ENCODE measurements at regions not wholly inside any gene's neighbourhood (a gene's known extent, or its start where the extent isn't known, plus 50 kb on each side); places are given as distances from the start of the nearest gene placed in this dataset.

DNA sequence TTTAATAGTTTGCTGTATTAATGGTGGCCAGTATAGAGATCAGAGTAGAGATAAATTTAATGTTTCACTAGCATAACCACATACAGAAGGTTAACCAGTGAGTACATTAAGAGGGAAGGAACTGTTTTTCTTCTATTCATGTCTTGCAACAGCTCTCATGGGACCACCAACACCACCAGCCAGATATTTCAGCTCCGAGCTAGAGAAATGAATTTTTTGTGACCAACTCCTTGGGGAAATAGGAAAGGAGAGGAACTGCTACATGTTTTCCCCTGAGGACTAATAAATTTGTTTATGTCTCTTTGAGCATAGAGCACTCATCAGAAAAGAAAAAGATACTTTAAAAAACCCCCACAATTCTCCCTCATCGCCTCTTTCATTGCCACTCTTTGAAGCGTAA lies 247.5 kb downstream of the MBNL1 start:
- DNase-seq = no peak

DNA sequence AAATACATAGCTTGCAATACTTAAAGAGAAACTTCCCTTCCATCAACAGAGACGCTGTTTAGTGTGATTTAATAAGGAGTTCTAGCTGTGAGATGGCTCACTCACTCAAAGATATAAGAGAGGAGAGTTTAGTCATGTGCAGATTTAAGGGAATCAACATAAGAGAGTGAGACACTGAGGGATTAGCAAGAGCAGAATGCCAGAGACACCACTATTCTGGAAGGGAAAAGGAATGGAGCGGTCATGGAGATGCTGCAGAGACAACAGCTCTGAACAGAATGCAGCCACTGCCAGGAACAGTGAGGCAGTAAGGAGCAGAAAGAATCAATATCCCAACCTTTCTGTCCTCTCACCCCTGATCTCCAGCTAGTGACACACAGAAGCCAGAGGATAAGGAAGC lies 248.8 kb downstream of the MBNL1 start:
- DNase-seq = no peak

DNA sequence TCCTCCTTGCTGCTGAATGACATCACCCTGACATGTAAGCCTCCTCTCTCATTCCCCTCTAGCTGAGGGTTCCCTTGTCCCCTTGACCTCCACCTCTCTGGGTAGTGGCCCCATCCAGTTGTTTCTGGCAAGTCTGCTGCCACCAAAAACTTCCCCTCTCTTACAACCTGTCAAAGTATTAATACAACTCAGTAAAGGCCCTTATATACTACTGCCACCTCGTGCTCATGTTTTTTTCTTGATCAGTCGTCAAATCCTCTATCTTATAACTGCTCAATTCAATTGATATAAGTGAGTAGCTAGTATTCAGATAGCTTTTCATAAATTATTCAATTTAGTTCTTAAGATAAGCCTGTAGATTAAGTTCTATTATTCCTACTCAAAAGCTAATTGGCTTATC lies 249.6 kb downstream of the MBNL1 start:
- no peak for DNase-seq

DNA sequence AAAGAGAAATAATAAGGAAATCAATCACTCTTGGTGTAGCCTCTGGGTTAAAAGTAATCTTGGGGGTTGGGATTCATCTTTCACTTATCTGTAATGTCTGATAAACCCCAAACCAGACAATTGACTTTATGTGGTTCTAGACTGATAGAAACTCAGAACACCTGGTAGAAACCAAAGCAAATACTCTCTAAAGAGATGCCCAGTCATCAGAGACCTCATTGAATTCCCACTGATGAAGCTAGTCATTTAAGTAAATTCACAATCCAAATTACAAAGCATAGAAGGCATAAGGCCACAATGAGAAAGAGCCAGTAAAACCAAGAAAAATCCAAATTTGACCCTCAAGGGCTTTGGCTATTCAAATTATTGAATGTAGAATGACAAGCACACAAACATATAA lies 250.6 kb downstream of the MBNL1 start:
- no peak for DNase-seq

DNA sequence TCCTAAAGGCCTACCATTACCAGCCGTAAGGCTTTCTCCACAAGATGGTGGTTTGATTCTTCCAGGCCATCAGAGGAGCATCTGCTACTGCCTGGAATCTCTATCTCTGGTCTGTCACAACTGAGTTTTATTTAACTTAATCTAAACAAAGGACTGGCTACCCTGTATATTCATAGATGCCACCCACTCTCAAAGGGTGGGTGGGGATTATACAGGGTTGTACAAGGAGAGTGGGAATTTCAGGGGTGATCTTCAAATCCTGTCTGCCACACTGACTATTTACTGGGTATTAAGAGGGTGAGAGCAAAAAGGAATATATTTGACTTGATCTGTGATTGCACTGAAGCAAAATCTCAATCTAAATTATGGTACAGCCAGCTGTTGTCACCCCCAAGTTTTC lies 253.3 kb downstream of the MBNL1 start:
- DNase-seq = no peak

DNA sequence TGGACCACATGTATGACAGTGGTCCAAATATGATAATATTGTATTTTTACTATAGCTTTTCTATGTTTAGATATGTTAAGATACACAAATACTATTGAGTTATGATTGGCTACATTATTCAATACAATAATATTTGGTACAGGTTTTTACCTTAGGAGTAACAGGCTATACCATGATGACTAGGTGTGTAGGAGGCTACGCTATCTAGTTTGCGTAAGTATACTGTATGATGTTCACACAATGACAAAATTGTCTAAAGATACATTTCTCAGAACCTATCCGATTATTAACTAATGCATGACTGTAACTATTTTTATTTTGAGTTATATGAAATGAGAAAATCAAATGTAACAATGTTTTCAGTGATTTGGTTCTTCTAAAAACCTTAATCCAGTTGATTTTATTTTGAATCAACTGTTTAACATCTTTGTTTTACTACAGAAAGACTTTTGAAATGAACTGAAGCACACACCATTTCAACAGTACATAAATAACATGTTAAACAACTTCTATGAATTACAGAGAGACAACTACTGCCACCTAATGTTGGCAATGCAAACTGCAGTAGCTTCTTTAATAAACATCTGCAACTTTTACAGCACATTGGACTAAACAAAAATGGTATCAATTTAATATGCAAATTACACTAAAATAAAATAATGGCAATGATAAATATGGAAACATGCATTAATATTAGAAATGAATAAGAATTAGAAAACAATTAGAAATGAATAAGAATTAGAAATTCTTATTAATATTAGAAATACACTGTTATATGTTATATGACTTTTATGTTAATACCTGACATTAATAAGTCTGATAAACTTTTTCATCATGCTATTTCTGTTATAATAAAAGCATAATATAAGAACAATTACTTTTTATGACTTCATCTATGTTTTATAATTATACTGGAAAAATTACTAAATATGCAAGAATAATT lies 255.7 kb downstream of the MBNL1 start:
- no peak for DNase-seq

DNA sequence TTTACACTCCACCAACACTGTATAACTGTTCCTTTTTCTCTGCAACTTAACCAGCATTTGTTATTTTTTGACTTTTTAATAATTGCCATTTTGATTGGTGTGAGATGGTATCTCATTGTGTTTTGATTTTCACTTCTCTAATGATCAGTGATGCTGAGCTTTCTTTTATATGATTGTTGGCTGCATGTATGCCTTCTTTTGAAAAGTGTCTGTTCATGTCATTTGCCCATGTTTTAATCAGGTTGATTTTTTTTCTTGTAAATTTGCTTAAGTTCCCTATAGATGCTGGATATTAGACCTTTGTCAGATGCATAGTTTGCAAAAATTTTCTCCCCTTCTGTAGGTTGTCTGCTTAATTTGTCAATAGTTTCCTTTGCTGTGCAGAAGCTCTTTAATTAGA lies 263.0 kb downstream of the MBNL1 start:
- DNase-seq = no peak

DNA sequence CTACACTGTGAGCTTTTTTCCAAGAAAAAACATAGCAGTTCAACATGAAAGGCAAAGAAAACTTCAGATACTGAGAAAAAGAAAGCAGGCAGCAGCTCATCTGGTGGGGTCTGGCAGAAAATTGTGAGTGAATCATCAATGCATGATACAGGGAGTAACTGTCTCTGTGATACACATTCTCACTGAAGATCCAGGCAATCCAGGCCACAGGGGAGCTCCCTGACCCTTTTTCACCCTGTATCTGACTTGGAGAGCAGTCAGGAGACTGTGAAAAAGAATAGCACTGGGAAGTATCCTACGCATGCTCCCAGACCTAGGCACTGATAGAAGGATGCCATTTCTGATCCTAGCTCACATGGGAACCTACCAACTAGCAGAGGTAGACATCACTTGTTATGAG lies 269.8 kb downstream of the MBNL1 start:
- DNase-seq = no peak

DNA sequence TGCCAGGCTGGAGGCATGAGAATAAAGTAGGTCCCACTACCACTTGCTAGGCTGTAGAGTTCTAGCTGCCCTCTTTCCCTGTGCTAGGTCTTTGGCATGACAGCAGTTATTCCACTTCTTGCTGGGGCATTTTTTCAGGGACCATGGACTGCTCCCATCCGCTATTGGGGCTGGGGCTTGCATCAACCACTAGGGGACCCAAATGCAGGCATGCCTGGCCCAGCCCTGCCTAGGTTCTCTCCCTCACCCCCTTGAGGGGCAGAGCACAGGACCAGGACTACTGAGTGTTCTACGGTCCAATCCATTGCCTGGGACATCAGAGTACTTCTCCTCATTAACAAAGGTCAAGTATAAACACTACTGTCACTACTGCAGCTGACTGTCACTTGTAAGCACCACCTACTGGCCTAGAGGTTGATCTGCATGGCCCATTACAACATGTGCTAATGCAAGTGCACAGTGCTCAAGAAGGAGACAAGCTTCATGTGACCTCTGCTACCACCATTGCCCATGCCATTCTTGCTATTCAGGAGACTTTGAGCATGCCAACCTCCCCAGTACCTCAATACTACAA lies 270.5 kb downstream of the MBNL1 start:
- no peak for DNase-seq

DNA sequence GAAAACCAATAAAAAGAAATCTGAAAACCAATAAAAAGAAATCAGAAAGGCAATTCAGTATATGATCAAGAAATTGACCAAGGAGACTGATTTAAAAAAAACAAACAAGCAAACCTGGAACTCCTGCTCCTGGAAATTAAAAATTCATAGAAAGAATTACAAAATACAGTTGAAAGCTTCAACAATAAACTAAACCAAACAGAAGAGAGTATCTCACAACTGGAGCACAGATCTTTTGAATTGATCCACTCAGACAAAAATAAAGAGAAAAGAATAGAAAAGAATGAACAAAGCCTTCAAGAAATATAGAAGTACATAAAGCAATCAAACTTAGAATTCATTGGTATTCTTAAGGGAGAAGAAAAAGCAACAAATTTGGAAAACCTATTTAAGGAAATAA lies 271.4 kb downstream of the MBNL1 start:
- DNase-seq = no peak

DNA sequence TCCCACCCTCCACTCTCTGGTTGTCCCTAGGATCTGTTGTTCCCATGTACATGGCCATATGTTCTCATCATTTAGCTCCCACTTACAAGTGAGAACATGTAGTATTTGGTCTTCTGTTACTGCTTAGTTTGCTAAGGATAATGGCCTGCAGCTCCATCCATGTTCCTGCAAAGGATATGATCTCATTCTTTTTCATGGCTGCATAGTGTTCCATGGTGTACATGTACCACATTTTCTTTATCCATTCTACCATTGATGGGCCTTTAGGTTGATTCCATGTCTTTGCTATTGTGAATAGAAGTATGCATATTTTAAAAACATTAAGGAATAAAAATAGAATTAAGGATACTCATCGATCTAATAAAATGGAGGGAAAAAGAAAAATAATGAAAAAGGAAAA lies 278.4 kb downstream of the MBNL1 start:
- no peak for DNase-seq

DNA sequence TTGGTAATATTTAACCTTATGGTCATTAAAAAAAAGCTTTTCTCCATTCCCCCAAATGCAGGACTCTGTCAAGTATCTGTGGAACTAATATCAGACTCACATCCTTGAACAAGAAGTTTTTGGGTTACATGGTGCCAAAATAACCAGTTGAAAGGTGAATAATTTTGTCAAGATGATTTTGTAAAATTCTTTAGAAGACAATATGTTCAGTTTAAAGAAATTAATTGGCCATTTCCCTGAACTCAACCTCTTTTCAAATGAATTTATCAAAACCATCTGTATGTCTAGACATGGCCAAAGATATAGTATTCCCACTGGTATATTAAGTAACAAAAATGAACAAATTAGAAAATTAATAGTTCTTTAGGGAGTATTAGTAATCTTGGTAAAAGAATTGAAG lies 280.5 kb downstream of the MBNL1 start:
- DNase-seq = no peak

DNA sequence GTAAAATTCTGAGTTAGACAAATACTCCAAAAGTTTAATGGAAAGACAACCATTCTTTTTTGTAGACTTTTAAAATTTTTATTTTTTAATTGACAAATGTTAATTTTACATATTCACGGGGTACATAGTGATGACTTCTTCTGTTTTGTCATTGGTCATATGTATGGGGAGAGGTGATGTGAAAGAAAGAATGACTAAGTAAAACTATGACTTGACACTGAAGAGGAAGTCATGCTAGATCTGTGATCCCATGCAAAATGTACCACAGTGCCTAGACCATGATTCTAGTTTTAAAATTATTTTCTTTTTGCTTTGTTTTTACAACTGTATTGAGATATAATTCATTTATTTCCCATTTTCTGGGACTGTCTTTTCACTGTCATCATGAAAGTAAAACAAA lies 281.6 kb downstream of the MBNL1 start:
- DNase-seq = no peak

DNA sequence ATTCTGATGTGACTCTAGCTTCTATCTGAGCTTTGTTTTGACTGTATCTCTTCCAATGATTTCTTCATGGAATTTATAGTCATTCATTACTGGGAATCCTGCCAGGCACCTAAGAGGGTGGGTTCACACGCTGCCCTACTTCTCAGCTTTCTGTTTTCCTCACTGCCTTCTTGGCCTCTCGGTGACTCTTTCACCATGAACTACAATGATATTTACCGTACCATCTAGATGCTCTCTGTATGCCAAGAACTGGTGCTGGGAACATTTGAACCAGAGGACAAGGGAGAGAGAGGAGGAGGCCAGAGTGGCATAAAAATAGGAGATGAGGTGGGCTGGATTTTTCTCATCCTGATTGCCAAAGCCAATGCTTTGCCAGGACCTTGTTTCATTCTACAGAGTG lies 280.0 kb upstream of the P2RY1 start:
- no peak for DNase-seq

DNA sequence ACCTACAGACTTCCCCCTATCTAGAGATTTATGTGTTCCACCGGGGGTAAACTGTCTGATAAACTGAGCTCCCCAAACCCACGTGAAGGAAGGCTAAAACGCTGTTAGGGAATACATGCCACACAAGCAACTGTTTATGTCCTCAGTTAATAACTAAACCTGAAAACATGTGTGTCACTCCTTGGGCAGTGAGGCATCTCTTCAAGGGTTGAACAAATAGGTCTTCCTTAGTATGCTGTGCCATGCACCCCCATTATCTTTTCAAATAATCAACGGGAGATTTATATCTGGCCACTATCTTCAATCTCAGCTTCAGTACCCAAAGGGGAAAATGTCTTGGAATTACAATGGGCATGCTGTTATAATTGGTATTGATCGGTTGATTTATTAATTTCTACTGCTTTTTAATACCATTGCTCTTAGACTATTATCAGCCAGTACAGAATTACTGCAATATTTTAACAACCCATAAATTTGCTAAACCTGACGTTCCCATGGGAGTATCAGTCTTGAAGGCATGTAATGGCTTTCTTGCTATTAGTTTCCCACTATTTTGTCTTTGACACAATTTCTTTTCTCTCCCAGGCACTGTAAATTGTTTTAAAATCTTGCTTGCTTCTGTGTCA lies 279.2 kb upstream of the P2RY1 start:
- no peak for DNase-seq

DNA sequence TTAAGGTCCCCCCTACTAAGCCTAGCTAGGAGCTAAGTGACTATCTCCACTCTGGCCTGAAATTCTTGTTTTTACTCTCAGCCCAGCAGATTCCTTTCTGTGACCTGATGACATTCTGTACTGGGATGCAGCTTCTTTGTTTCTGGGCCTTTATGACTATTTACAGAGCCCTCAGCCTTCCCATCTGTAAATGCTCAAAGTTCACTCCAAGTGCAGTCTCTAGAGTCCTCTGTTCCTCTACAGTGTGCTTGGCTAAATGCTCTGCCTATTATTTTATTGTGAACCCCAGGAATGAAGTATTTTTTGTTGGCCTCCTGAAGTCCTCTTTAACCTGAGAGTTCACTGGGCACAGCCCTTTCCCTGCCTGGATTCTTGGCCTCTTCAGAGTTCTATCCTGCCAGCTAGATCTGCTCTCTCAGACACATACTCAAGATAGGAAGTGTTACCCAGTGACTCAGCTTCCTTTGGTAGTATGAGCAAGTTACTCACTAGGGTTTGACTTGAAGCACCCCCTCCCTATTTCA lies 278.1 kb upstream of the P2RY1 start:
- DNase-seq = no peak

DNA sequence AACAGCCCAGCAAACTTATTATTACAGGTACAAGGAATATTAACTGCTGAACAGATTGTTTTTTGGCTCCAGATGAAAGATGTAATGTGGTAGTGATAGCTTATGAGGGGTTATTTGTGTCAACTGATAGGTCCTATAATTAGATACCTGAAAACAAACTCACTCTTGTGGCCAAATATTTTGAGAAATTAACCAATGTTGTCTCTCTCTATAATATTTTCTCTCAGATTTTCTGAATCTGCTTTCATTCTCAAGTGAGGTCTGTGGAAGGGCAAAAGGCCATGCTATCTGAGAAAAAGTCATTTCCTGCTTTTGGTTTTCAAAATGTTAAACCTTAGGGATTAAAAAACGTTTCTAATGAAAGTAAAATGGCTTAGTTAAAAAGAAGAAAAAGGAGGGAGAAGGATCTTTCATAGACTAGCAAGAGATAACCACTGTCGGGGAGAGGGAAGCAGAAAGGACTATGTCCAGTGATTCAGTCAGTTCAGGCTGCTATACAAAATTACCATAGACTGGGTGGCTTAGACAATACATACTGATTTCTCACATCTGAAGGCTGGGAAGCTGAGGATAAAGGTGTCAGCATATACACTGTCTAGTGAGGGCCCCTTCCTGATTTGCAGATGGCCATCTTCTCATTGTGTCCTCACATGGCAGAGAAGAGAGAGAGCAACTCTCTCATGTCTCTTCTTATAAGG lies 277.5 kb upstream of the P2RY1 start:
- no peak for DNase-seq

DNA sequence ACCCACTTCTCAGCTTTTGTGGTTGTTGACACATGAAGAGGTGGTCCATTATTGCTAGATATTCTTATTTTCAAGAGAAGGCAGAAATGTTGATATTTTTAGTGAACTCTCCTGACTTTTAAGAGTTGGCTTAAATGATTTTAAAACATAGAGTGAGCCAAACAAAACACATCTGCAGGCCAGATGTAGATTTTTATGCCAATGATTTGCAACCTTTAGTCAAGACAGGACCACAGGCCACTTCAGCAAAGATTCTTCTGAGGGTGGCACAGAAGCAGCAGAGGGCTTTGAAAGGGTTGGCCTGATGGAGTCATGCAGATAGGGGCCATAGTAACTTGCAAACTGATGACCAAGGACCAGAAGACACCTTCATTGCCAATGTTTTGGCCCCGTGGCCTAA lies 276.5 kb upstream of the P2RY1 start:
- DNase-seq = no peak

DNA sequence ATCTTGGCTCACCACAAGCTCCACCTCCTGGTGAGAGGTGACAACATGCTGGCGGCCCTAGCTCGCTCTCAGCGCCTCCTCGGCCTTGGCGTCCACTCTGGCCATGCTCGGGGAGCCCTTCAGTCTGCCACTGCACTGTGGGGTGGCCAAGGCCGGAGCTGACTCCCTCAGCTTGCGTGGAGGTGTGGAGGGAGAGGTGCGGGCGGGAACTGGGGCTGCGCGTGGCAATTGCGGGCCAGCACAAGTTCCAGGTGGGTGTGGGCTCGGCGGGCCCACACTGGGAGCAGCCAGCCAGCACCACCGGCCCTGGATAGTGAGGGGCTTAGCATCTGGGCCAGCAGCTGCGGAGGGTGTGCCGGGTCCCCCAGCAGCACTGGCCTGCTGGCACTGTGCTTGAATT lies 275.7 kb upstream of the P2RY1 start:
- DNase-seq = no peak

DNA sequence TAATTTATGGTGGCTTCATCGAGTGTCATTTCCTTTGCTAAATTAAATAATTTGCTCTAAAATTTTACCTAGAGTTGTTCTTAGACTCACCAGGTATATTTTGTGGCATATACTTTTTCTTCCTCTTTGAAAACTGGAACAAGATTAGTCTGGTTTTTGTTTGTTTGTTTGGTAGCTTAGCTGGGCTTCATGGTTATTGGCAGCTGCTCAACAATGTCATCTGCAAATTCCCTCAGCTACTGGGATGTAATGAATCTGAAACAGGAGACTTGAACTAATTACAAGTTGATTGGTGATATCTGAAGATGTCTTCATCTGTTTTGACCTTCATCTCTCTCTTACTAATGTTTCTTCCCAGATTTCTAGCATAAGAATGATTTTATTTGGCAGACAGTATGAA lies 270.5 kb upstream of the P2RY1 start:
- no peak for DNase-seq

DNA sequence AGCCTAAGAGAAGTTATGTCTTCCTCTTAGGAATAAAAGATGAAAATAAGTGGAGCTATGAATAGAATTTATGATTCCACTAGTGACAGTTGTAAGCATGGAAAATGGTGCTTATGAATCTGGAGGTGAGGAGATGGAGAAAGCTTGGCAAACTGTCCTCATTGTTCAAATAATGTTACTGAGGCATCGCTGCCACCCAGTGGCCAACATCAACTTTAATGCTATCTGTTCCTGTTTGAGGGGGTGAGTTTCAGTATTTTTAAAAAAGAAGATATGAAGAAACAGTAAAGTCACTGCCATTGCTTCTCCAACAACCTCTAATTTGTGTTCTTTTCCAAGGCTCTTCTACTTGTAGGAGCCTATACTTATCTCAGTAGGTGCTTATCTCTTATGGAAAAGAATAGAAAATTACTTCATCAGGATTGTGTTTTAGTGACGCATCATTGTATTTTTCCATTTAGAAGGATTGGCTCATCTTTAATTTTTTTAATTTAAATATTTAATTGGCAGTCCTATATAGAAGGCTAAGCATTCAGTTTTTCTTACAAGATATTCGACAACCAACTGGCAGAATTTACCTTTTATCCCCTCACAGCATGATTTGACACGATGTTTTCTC lies 260.4 kb upstream of the P2RY1 start:
- peak; percentile 20 for DNase-seq

DNA sequence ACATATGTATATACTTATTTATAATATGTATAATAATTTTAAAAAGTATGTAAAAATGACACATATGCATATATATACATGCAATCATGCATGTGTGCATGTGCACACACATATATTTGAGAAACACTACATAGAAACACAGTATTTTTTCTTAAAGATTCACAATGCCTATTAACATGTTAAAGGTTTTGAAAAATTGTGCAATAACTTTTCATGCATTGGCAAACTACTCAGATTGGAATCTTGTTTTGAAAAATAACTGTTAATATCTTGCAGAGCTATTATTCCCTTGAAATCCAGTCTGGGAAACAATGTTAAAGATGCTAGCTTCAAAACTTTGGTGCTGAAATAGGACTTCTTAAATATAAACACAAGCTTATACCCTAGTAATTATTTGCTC lies 256.2 kb upstream of the P2RY1 start:
- DNase-seq = no peak

DNA sequence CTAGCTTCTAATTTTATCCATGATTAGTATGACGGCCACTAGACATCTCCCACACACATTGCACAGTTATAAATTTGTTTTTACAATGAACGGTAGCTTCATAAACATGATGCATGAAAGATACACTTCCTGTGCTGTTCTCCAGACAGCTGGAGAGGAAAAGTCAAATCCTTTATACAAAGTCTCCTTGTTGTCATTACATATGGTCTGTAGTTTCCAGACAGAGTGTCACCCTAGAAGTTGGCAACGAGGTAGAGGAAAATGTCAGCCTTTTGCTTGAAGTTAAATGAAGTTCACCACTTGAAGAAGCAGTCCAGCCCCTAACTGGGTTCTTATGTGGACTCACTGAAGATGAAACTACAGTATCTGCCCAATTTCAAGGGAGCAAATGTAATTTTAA lies 253.0 kb upstream of the P2RY1 start:
- no peak for DNase-seq
